Motor neuron (in vitro differentiated cells): ENCODE measurements at regions not wholly inside any gene's neighbourhood (a gene's known extent, or its start where the extent isn't known, plus 50 kb on each side); places are given as distances from the start of the nearest gene placed in this dataset.
A peak's percentile ranks its signal among the peaks of the same experiment; 100 is the strongest.

Experiments used
- ATAC-seq, 8 experiments: fragments of 200-7000 bp; cut with Tn5 transposase; replicated peaks in 6 of 8; 2 replicates each; pipeline ENCODE4 v1.8.0; 2021; ENCODE audit warnings: mild to moderate bottlenecking in 8 of 8, moderate library complexity in 8 of 8
- H3K27ac ChIP-seq, 2 donors: fragments of 250-450 bp; sonication (Bioruptor Pico); 2 replicates each; pipeline ENCODE4 v1.9.0; 2021; ENCODE audit warnings: antibody characterized with exemption in 2 of 2, mild to moderate bottlenecking in 2 of 2, moderate library complexity in 1 of 2
- H3K4me1 ChIP-seq, 2 donors: fragments of 250-450 bp; sonication (Bioruptor Pico); replicated peaks in 1 of 2; 2 replicates each; pipeline ENCODE4 v1.6.1; 2021; ENCODE audit warnings: antibody characterized with exemption in 2 of 2, mild to moderate bottlenecking in 2 of 2, moderate library complexity in 1 of 2
- H3K4me3 ChIP-seq, 5 donors: fragments of 250-450 bp; sonication (Bioruptor Pico); 2 replicates each; pipeline ENCODE4 v1.9.0; 2021; ENCODE audit warnings: antibody characterized with exemption in 5 of 5, mild to moderate bottlenecking in 5 of 5, moderate library complexity in 4 of 5
- WGBS, 10 experiments: fragments of 450-650 bp; shearing (Covaris generic); methylation state at CpG; one replicate each; pipeline ENCODE4 v1.0.0; 2022; 5-methylcytosine and 5-hydroxymethylcytosine counted together
- in situ Hi-C, 9 experiments: fragments of 400-800 bp; cut with MboI; loops; one replicate each; pipeline ENCODE4 v1.15.0; 2021; ENCODE audit warnings: low sequenced_read_pairs in 9 of 9, low pct_unique_long_range_greater_than_20kb in 2 of 9; ENCODE audit not compliant: unreplicated experiment in 9 of 9

- WGBS, 10 experiments: 20 to 67% (median 35%) methylated on average over 1 of the region's 1 CpG
- no peak for ATAC-seq
- in situ Hi-C loops: no loop called here
- H3K27ac ChIP-seq: no peak overlapping the region
- peaks cover 2 to 21% of the 10 kb centered on the region in 2 donors for H3K4me1 ChIP-seq
- H3K4me3 ChIP-seq: no peak overlapping the region
Observed at GRCh38 chr1:198978523-198978922, 339.7 kb downstream of the PTPRC start.

GRCh38 chr1:198986036-198986435 is 347.2 kb downstream of the PTPRC start:
- 18 to 100% (median 98%) methylated on average over 1 to 2 of the region's 2 CpGs for WGBS, 10 experiments
- no peak overlapping the region for H3K27ac ChIP-seq
- ATAC-seq: no peak
- H3K4me1 ChIP-seq: peaks cover 0 to 14% of the 10 kb centered on the region in 2 donors
- in situ Hi-C loops: no loop called here
- H3K4me3 ChIP-seq: no peak overlapping the region

GRCh38 chr1:198986442-198986841 is 347.6 kb downstream of the PTPRC start:
- WGBS, 10 experiments: 18 to 100% (median 100%) methylated on average over 1 of the region's 1 CpG; no CpG with 5 or more reads in 1 of the 10 experiments
- in situ Hi-C loops: no loop called here
- H3K27ac ChIP-seq: no peak overlapping the region
- no peak overlapping the region for H3K4me3 ChIP-seq
- H3K4me1 ChIP-seq: peaks cover 0 to 13% of the 10 kb centered on the region in 2 donors
- ATAC-seq: no peak

- Histone ChIP-seq H3K4me3 (no peak overlapping the region), H3K27ac (no peak overlapping the region), H3K4me1 (peaks cover 3 to 10% of the 10 kb centered on the region in 2 donors)
- in situ Hi-C loops: no loop called here
- no peak for ATAC-seq
Observed at GRCh38 chr1:199002661-199003060, 363.8 kb downstream of the PTPRC start.

GRCh38 chr1:199007423-199007822 is 368.6 kb downstream of the PTPRC start:
- H3K4me3 ChIP-seq: no peak overlapping the region
- no peak for ATAC-seq
- 10 to 89% (median 77%) methylated on average over 1 to 2 of the region's 2 CpGs; no CpG with 5 or more reads in 1 of the 10 experiments for WGBS, 10 experiments
- in situ Hi-C loops: no loop called here
- H3K4me1 ChIP-seq: peaks cover 3 to 9% of the 10 kb centered on the region in 2 donors
- no peak overlapping the region for H3K27ac ChIP-seq

GRCh38 chr1:199009447-199009846 is 370.6 kb downstream of the PTPRC start:
- in situ Hi-C loops: no loop called here
- Histone ChIP-seq H3K27ac (no peak overlapping the region), H3K4me1 (no peaks in the 10 kb centered on the region), H3K4me3 (no peak overlapping the region)
- ATAC-seq: no peak
- 40 to 91% (median 84%) methylated on average over 1 to 5 of the region's 5 CpGs; no CpG with 5 or more reads in 1 of the 10 experiments for WGBS, 10 experiments

- in situ Hi-C loops: no loop called here
- H3K27ac ChIP-seq: no peak overlapping the region
- H3K4me1 ChIP-seq: no peaks in the 10 kb centered on the region
- 43 to 100% (median 94%) methylated on average over 2 to 4 of the region's 4 CpGs; no CpG with 5 or more reads in 1 of the 10 experiments for WGBS, 10 experiments
- H3K4me3 ChIP-seq: no peak overlapping the region
- ATAC-seq: no peak
Observed at GRCh38 chr1:199010492-199010891, 371.7 kb downstream of the PTPRC start.

- Histone ChIP-seq H3K4me1 (no peaks in the 10 kb centered on the region), H3K4me3 (no peak overlapping the region), H3K27ac (no peak overlapping the region)
- ATAC-seq: no peak
- 20 to 100% (median 83%) methylated on average over 1 to 2 of the region's 2 CpGs; no CpG with 5 or more reads in 1 of the 10 experiments for WGBS, 10 experiments
- in situ Hi-C loops: no loop called here
Observed at GRCh38 chr1:199010933-199011332, 372.1 kb downstream of the PTPRC start.

GRCh38 chr1:199015799-199016198 is 377.0 kb downstream of the PTPRC start:
- Histone ChIP-seq H3K4me1 (no peaks in the 10 kb centered on the region), H3K27ac (no peak overlapping the region), H3K4me3 (no peak overlapping the region)
- in situ Hi-C loops: no loop called here
- WGBS, 10 experiments: 11 to 94% (median 69%) methylated on average over 1 to 2 of the region's 2 CpGs
- no peak for ATAC-seq

GRCh38 chr1:199018471-199019135 is 379.8 kb downstream of the PTPRC start:
- in situ Hi-C loops: no loop called here
- Histone ChIP-seq H3K27ac (no peak overlapping the region), H3K4me3 (no peak overlapping the region), H3K4me1 (no peaks in the 10 kb centered on the region)
- 67 to 100% (median 88%) methylated on average over 1 to 2 of the region's 2 CpGs; no CpG with 5 or more reads in 1 of the 10 experiments for WGBS, 10 experiments
- no peak for ATAC-seq

- 20 to 100% (median 76%) methylated on average over 1 to 2 of the region's 2 CpGs; no CpG with 5 or more reads in 1 of the 10 experiments for WGBS, 10 experiments
- no peak overlapping the region for H3K4me3 ChIP-seq
- peak in 1 of 8 experiments; percentile 39 for ATAC-seq
- in situ Hi-C loops: no loop called here
- H3K4me1 ChIP-seq: no peaks in the 10 kb centered on the region
- H3K27ac ChIP-seq: no peak overlapping the region
Observed at GRCh38 chr1:199020051-199020450, 381.2 kb downstream of the PTPRC start.

- WGBS, 10 experiments: 27 to 100% (median 82%) methylated on average over 2 to 3 of the region's 3 CpGs; no CpG with 5 or more reads in 3 of the 10 experiments
- in situ Hi-C loops: no loop called here
Observed at GRCh38 chr1:199020904-199021303, 382.1 kb downstream of the PTPRC start.

GRCh38 chr1:199029401-199029800 is 390.6 kb downstream of the PTPRC start:
- in situ Hi-C loops: no loop called here
- H3K27ac ChIP-seq: no peak overlapping the region
- H3K4me1 ChIP-seq: no peaks in the 10 kb centered on the region
- no peak overlapping the region for H3K4me3 ChIP-seq
- 0 to 100% (median 76%) methylated on average over 1 to 2 of the region's 2 CpGs; no CpG with 5 or more reads in 2 of the 10 experiments for WGBS, 10 experiments
- no peak for ATAC-seq

More at GRCh38 chr1:199020904-199021303, 382.1 kb downstream of the PTPRC start:
- no peak overlapping the region for H3K4me3 ChIP-seq
- no peak for ATAC-seq
- H3K4me1 ChIP-seq: no peaks in the 10 kb centered on the region
- H3K27ac ChIP-seq: no peak overlapping the region

- no peaks in the 10 kb centered on the region for H3K4me1 ChIP-seq
- no peak for ATAC-seq
- in situ Hi-C loops: no loop called here
- H3K4me3 ChIP-seq: no peak overlapping the region
- WGBS, 10 experiments: 10 to 100% (median 89%) methylated on average over 1 to 2 of the region's 2 CpGs; no CpG with 5 or more reads in 4 of the 10 experiments
- H3K27ac ChIP-seq: no peak overlapping the region
Observed at GRCh38 chr1:199029855-199030254, 391.0 kb downstream of the PTPRC start.
